ENCODE measurements at regions not wholly inside any gene's neighbourhood (a gene's known extent, or its start where the extent isn't known, plus 50 kb on each side); places are given as distances from the start of the nearest gene placed in this dataset.

- no peak for ATAC-seq (ENCODE audit: low FRiP score)
- no peak for DNase-seq (ENCODE audit: low spot score)
- TF ChIP-seq CTCF (IDR thresholded peaks at IDR 0.05), result no peak
Measured at GRCh38 chr6:81485395-81485794, 267.1 kb downstream of the TENT5A start.

DNA sequence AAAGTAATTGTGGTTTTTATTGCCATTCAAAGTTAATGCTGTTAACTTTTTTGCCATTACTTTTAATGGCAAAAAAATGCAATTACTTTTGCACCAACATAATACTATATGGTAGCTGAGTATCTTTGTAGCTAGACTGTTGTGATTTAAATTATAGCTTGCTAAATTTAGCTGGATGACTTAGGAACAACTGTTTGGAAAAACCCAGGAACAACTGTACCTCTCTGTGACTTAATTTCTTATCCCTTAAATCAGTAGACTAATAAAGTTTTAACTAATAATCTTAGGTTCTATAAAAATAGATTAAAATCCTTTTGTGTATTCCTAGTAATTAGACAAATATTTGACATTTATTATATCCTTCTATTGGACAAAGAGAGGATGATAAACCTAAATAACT lies 268.2 kb downstream of the TENT5A start:
- ATAC-seq (ENCODE audit: low FRiP score) (no peak), DNase-seq (ENCODE audit: low spot score) (no peak)
- TF ChIP-seq CTCF (IDR thresholded peaks at IDR 0.05), result no peak

- no peak for TF ChIP-seq CTCF (IDR thresholded peaks at IDR 0.05)
- no peak for ATAC-seq (ENCODE audit: low FRiP score)
- DNase-seq (ENCODE audit: low spot score), result no peak
Measured at GRCh38 chr6:81480139-81480538, 272.3 kb downstream of the TENT5A start.

- DNase-seq (ENCODE audit: low spot score), result no peak
- no peak for ATAC-seq (ENCODE audit: low FRiP score)
- no peak for TF ChIP-seq CTCF (IDR thresholded peaks at IDR 0.05)
Measured at GRCh38 chr6:81476881-81477280, 275.6 kb downstream of the TENT5A start.

DNA sequence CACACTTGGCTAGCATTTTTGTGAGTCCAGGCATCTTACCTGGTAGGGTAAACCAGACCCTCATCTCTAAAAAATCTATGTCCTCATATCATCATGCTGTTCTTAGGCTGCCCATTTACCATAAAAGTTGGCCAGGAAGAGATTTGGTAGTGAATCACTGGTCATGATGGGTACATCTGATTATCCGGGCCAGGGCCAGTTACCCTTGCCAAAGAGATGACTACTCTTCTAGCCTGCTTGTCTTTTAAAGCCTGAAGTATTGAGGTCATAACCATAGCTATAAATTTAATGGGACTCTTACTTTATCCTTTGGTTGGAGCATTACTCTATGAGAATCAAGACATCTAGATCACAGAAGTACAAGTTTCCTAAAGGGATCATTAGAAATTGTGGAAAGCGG lies 276.8 kb downstream of the TENT5A start:
- no peak for ATAC-seq (ENCODE audit: low FRiP score)

DNA sequence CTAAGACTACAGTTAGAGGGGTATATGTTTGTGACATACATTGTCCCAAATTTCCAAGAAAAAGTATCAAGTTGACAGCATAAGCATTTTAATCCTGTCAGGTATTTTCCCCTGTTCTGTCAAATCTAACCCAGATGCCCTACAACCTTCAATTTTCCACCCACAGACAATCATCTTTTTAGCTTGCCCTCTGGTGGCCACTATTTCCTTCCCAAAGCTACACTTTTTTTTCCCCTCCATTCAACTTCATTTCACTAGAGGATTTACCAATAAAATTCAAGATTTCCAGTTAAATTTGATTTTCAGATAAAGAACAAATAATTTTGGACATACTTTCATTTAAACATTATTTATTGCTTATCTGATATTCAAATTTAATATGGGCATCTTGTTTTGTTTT lies 286.6 kb downstream of the TENT5A start:
- DNase-seq (ENCODE audit: low spot score) (no peak), ATAC-seq (ENCODE audit: low FRiP score) (no peak)
- no peak for TF ChIP-seq CTCF (IDR thresholded peaks at IDR 0.05)

More for the DNA sequence above, 276.8 kb downstream of the TENT5A start:
- TF ChIP-seq CTCF (IDR thresholded peaks at IDR 0.05), result no peak
- DNase-seq (ENCODE audit: low spot score), result no peak

GRCh38 chr6:81456416-81456815 lies 296.1 kb downstream of the TENT5A start:
- ATAC-seq (ENCODE audit: low FRiP score) (no peak), DNase-seq (ENCODE audit: low spot score) (no peak)
- TF ChIP-seq CTCF (IDR thresholded peaks at IDR 0.05), result no peak
